Cerebellar cortex (tissue), 1 donor: ENCODE measurements at regions not wholly inside any gene's neighbourhood (a gene's known extent, or its start where the extent isn't known, plus 50 kb on each side); places are given as distances from the start of the nearest gene placed in this dataset.
"Not testable (repeated sequence)": the region's sequence is repeated elsewhere in the genome, so short reads cannot be mapped to it uniquely, and the experiment has no call there.

Source experiments
- DNase-seq: peaks from one replicate; pipeline ENCODE4 v3.0.0-alpha.2; 2015; ENCODE audit warnings: low spot score

DNA sequence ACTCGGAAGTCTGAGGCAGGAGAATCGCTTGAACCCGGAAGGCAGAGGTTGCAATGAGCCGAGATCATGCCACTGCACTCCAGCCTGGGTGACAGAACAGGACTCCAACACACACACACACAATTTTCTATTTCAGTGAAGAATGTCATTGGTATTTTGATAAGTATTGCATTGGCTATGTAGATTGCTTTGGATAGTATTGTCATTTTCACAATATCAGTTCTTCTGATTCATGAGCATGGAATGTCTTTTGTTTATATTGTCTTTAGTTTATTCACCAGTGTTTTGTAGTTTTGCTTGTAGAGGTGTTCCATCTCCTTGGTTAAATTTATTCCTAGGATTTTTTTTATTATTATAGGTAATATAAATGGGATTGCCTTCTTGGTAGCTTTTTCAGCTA lies 693.4 kb upstream of the SYT4 start:
- no peak for DNase-seq

DNA sequence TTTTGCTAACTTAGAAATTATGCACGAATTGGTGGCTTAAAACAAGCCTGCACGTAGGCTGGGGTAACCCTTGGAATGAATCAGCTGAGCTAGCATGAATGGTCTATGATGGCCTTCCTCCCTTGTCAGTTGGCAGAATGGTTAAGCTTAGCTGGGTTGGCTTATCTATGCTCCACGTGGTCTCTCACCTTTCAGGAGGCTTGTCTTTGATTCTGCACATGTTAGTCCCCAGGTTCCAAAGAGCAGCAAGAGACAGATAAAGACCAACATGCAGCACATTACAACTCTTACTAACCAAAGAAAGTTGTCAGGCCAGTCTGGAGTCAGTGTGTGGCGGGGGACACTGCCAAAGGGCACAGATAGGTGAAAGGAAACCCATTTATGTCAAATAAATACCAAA lies 700.9 kb upstream of the SYT4 start:
- DNase-seq, result no peak

DNA sequence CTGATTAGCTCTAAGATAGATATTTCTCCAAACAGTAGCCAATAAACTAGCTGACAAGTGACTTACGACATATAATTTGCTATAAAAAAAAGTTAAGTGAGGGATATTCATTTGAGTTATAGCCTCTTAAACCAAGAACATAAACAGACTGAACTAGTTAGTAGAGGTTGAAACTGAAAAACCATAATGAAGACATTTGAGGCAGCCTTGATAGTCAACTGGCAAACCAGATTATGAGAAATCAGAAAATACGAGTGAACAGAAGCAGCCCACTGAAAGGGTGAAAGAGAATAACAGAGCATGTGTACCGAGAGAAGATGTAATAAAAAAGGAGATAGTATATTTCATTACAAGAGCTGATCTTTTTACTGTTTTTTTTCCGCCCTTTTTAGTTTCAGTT lies 698.1 kb upstream of the SETBP1 start:
- DNase-seq, result no peak

DNA sequence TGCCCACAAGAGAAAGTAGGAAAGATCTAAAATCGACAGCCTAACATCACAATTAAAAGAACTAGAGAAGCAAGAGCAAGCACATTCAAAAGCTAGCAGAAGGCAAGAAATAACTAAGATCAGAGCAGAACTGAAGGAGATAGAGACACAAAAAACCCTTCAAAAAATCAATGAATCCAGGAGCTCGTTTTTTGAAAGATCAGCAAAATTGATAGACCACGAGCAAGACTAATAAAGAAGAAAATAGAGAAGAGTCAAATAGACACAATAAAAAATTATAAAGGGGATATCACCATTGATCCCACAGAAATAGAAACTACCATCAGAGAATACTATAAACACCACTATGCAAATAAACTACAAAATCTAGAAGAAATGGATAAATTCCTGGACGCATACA lies 693.6 kb upstream of the SETBP1 start:
- not testable (repeated sequence) for DNase-seq

DNA sequence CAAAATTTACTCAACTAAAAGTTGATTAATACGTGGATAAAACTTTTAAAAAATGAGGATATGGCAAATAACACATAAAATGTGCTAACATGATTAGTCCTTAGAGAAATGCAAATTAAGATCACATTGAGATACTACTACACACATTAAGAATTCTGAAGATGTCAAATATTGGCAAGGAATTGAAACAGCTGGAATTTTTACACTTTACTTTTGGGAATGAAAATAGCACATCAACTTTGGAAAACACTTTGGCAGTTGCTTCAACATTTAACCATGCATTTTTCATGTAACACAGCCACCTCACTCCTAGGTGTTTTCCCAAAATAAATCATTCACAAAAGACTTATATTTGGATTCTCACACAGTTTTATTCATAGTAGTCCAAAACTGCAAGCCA lies 687.9 kb upstream of the SETBP1 start:
- DNase-seq, result no peak

DNA sequence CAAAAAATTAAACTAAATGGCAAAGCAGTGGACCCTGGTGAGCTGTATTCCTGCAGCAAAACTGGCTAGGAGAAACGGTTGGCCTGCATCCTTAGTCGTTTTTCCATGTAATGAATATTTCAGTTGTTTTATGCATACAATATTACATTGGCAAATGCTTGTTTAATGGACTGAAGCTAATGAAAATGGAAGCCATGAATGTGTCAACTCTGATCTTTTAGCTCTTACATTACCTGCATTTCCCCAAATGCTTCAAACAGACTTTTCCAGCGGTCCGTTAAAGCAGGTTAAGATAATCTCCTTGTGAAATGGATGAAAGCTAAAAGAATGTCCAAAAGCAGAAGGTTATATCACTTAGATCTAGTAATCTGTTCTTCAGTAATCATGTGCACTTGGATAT lies 686.3 kb upstream of the SETBP1 start:
- no peak for DNase-seq

DNA sequence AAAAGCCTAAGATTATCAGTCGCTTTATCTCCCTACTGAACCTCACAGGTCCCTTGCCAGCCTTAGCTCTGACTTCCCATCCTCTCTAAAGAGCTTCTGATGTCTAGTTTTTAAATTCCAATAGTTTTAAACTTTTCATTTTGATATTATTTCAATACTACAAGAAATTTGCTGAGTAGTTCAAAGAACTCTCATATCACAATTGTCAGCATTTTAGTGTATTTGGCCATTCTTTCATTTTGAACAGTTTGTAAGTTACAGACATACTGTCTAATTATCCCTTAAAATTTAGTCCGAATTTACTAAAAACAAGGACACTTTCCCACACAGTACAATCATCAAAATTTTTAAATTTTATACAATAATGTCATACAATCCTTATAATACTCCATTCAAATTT lies 666.8 kb upstream of the SETBP1 start:
- no peak for DNase-seq

DNA sequence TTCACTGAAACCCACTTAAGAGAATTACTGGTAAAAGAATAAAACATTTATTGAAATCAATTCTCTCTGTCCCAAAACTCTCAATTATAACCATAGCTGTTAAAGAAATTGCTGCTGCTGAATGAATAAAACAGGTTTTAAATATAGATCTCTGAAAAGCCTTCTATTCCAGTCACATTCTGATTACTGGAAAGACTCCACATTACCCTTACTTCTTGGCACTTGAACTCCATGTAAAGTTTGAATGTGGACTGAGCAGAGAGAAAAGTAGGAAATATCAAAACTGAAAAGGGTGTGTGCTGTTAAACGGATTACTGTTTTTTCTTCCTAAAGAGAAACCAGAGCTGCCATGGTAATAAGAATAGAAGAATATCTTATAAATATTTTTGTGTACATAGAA lies 655.3 kb upstream of the SETBP1 start:
- DNase-seq, result no peak

DNA sequence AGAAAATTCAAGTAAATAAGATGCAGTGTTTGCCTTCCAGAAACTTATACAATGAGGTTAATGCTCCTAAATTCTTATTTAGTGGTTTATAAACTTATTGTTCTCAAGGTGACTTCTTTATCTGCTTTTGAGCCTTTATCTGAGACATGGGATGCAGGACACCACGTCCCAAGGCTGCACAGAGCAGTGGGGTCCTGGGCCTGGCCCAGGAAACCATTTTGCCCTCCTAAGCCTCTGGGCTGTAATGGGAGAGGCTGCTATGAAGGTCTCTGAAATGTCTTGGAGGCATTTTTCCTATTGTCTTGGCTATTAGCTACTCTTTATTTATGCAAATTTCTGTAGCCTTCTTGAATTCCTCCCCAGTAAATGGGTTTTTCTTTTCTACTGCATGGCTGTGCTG lies 652.6 kb upstream of the SETBP1 start:
- no peak for DNase-seq

DNA sequence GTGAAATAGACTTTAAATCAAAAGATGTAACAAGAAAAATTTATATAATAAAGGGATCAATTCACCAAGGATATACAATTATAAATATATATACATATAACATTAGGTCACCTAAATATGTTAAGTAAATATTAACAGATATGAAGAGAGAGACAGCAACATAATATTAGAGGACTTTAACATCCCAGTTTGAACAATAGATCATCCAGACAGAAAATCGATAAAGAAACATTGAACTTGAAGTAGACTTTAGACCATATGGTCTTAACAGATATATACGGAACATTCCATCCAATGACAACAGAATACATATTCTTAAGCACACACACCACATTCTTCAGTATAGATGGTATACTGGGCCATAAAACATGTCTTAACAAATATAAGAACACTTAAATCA lies 649.6 kb upstream of the SETBP1 start:
- DNase-seq, result no peak

DNA sequence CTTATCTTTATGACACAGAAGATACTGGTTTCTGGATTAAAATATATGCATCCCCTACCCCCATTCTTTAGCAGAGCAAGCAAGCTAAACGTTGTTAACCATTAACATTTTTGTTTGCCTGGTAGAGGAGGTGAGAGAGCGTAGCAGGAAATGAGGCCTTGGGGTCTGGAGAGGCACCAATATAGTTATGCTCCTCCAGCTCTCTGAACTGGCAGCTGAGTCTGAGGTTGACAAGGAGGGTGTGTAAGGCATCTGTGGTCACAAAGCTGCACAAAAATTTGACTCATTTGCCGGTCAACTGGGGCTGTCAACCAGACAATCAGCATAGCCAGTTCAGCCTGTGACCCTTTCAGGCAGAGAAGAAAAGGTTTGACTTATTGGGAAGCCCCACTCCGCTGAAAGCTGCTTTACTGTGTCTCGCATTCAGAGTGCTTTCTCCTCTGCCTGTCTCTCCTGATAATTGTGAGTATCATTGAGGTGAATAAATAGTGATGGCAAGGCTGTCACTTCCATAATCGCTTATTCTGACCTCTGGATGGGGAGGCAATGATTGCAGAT lies 647.5 kb upstream of the SETBP1 start:
- DNase-seq, result no peak

DNA sequence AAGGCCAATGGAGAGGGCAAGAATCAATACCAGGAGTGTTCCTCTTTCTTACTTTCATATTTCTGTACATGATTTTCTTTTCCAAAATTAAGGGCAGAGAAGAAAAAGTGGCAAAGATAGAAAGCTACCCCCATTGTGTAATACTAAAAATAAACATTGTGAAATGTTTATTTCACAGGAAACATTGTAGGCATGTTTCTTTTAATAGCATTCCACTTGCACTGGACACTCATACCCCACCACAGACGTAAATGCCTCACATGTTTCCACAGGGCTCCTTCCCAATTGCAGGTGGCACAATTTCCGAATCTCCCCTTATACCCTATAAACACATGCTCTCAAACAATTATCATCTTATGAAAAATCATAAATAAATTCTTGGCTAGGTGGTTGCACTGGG lies 645.1 kb upstream of the SETBP1 start:
- DNase-seq, result no peak

DNA sequence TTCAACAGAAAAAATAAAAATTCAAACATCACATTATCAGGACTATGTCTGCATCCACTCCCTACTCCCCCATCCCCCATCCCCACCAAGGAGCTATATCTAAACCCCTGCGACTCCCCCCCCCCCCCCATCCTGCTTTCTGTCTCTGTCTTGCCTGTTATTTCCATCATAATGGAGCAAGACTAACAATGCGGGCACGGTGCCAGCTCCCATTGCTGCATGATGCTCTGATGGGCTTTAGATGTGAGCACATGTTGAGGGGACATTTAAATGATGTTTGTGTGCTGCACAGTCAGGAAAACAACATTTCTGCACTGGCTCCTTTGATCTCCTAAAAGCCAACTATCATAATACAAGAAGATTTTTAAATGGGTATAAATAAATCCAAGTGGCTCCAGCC lies 644.2 kb upstream of the SETBP1 start:
- DNase-seq, result no peak

DNA sequence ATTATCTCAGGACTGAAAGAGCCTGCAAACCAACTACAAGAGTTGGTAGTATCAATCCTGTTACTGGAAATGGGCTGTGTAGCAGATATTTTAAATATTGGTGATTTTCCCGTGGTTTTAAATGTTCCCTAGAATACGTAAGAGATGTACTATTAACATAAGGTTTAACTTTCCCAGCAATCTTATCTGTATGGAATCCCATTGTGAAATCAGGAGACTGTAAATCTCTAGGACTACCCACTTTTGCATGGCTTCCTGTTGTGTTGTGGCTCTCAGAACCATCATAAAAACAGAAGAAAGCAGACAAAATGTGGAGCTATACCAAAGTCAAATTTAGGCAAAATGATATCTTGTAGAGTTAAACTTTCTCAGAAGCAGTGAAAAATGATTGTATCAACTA lies 641.5 kb upstream of the SETBP1 start:
- DNase-seq, result no peak

DNA sequence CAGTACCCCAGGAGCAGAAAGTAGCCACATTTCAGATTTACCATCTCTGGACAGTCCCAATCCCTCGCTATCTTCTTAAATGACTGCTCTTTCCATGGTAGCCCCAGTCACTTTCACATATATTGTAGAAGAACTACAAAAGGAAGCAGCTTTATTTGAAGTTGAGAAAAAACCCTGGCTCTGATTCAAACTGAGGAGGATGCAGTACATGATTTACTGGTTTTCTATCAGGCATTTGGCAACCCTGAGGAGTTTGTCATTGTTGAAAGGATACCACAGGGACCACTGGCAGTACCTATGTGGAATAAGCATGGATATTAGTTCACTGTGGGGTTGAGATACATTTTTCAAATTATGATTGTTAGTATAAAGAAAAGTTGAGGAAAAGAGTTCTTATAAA lies 640.9 kb upstream of the SETBP1 start:
- DNase-seq, result no peak

DNA sequence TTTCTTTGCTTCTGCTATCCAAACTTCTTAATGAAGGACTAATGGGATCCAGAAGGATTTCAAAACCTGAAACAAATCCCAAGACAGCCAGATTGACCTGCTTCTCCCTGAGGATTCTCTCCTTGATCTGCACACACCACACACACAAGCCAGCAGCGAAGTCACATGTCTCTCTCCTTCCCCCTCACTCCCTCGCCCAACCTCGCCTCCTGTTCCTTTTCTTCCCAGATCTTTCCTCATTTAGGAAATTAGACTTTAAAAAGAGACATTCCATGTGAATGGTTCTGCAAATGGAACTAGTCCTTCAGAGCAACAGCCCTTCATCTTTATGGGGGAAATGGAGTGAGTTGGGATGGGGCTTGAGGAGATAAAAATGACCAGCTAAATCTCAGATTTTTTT lies 639.1 kb upstream of the SETBP1 start:
- no peak for DNase-seq

DNA sequence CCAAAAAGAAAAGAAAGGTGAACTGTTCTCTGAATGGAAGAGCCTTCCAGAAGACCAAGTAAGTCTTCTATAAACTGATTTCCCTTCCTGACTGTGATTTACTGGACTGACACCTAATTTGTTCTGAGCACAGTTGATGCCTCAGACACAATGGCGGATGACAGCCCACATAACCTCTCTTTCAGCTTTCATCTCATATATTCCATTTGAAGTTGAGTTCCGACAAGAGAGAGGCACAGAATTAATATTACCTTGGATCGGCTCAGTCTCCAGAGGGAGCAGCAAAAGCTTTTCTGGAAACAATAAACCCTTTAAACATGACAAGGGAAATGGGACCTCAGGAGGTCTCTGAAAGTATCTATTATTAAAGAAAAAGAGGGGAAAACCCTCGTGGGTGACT lies 638.7 kb upstream of the SETBP1 start:
- DNase-seq, result no peak

DNA sequence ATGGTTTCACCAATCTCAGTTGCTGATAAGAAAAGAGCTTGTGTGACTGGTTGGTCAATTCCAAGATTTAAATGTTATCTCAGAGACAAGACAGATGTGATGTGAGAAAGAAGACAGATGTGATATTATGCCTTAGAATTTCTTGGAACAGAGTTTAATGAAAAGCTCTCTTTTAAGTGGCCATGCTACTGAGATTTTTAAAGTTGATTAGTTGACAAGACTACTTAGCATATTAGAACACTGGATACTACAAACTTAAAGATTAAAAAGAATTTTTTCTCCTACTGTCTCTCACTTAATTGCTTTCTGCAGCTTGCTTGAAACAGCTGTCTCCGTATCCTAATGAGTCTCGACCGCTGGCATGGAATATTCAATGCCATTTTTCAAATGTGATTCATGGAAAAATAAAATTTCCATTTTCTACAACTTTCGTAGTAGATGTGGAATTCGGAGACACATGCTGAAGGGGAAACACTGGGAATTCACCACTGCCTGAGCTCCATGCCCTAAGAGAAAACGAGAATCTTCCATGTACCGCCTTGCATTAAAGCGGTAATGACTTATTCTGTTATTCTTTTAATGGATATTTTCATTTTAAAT lies 634.2 kb upstream of the SETBP1 start:
- no peak for DNase-seq

DNA sequence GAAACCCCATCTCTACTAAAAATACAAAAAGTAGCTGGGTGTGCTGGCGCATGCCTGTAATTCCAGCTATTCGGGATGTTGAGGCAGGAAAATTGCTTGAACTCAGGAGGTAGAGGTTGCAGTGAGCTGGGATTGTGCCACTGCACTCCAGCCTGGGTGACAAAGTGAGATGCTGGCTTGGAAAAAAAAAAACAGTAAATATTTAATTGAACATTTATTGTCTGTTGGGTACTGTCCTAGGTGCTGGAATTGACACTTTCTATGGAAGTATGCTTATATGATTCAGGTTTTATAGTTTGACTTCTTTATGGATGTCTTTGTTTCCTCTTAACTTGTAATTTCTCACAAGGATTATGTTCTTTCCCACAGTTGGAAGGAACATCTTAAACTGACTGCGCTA lies 633.1 kb upstream of the SETBP1 start:
- no peak for DNase-seq

DNA sequence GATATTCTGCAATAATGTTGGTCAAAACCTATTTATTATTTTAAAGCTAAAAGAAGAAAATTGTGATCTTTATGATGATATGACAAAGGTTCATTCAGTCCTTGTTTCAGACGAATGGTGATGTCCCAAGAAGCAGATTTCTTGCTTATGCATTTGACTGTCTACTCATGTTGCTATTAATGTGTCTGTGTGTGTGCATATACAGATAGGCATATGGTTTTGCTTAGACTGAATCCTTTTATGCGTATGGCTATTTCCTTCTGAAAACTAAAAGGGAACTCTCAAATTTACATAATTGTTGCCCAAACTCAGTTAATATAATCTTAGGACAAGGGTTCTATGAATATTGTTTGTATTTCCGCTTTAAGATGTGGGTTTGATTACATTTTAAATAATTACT lies 632.3 kb upstream of the SETBP1 start:
- DNase-seq, result no peak

DNA sequence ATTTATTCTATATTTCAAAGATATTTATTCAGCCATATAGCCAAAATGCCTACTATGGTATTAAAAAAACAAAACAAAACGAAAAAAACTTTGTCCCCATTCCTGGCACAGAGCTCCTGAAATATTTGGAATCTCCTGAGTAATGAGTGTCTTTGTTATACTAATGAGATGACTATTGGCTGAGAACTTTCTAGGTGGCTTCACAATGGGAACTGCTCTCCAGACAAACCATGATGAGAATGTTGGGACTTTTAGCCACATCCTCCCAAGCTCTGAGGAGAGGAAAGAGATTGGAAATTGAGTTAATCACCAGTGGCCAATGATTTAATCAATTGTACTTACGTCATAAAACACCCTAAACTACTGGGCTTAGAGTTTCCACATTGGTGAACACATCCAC lies 631.8 kb upstream of the SETBP1 start:
- DNase-seq, result no peak

DNA sequence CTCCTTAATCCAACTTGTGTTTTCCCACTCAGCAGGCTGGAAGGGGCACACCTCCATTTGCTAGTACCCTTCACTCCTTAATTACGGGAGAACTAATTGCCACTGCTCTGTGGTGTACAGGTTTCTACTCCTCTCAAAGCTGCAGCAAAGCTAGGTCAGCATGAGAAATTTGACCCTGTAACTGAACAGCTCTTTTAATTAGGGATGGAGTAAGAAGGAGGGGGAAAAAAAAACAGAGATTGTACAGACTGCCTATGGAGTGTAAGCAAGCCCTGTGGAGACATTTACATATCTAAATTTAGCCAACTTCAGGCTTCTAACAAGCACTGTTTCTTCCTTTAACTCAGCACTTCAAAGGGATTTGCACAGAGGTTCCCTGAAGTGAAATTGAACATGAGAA lies 629.7 kb upstream of the SETBP1 start:
- DNase-seq, result no peak

DNA sequence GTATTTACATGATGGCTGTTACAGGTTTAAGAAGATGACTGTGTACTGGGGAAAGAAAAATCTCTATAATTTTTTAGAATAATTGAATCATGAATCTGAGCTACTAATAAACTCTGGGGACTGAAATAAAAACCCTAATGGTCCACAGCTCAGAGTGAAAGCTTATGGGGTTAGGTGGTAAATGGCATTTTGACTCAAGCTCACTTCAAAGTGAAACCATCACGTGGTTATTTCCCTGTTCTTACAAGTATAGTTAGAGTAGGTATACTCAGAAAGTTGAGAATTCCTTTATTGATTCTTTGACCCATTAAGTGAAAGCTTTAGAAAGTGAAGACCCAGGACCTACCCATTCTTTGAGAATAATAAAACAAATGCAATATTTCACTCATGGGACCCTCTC lies 626.2 kb upstream of the SETBP1 start:
- DNase-seq, result no peak

DNA sequence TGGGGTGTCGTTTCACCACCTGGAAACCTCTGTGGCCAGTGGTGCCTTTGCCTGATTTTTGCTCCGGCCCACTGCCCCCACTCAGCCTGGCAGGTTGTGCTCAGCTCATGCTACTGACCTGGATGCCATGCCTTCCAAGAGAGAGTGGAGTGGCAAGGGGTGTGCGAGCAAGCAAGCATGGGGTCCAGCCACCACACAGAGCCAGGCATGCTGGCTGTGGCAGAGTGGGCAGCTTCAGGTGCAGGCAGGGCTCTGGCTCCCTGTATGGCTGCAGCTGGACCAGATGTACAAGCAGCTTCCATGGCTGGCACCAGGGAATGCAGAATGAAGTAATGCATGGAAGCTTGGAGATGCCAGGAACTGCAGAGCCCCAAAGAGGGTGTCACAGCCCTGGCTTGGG lies 620.5 kb upstream of the SETBP1 start:
- no peak for DNase-seq

DNA sequence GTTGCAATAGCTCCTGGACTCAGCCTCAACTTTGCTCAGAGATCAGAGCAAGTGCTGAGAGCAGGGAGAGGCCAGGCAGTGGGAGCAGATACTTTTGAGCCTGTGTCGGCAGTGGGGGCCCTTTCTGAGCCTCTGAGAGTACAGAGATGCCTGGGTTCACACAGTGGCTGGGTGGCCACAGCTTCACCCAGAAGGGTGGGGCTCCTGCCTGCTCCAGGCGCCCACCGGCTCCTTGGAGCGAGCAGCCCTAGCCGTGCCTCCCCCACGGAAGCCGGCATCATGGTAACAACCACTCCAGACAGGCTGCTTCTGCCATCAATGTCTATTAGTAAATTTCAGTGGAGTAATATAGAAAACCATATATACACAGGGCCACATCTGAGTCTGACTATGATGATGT lies 619.2 kb upstream of the SETBP1 start:
- DNase-seq, result no peak
